Panc1 (cell line): ENCODE measurements at regions not wholly inside any gene's neighbourhood (a gene's known extent, or its start where the extent isn't known, plus 50 kb on each side); places are given as distances from the start of the nearest gene placed in this dataset.

ENCODE experiments used
- CTCF ChIP-seq: fragments of 450-650 bp; IDR thresholded peaks from 2 replicates; pipeline ENCODE4 v1.5.1; 2017; ENCODE audit warnings: mild to moderate bottlenecking
- POLR2AphosphoS5 ChIP-seq: IDR thresholded peaks from 2 replicates; pipeline ENCODE4 v1.6.1; 2012; ENCODE audit warnings: mild to moderate bottlenecking, low read depth, low read length, moderate library complexity
- SIN3A ChIP-seq: IDR thresholded peaks from 2 replicates; pipeline ENCODE4 v1.6.1; 2012; ENCODE audit warnings: low read depth, mild to moderate bottlenecking, low read length, moderate library complexity, borderline replicate concordance; ENCODE audit not compliant: insufficient read depth
- TCF7L2 ChIP-seq: IDR thresholded peaks from 2 replicates; pipeline ENCODE4 v1.6.1; 2011; ENCODE audit warnings: mild to moderate bottlenecking, low read depth, low read length, inconsistent platforms
- TF ChIP-seq, protein P1 (sequence below), 2 experiments: IDR thresholded peaks; 2 replicates each; pipeline ENCODE4 v1.6.1; 2011 to 2012; ENCODE audit warnings: low read depth in 2 of 2, control low read depth in 1 of 2, low read length in 1 of 2, mild to moderate bottlenecking in 1 of 2, moderate library complexity in 1 of 2; ENCODE audit not compliant: insufficient read depth in 1 of 2

DNA sequence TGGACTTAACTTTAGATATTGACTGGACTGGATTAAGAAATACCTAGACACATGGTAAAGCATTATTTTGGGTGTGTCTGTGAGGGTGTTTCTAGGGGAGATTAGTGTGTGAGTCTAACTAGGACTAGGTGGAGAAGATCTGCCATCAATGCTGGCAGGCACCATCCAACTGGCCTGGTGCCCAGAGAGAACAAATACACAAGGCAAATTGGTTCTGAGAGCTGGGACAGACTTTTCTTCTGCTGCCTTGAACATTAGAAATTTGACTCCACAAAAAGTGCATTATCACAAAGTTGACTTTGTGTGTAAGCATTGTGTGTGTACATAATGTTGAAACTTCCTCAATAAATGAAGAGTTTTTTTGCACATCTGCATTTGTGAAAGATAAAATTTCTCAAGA, 522.1 kb downstream of the SUCLA2 start:
- TF ChIP-seq CTCF: no peak
- TF ChIP-seq, protein P1, sequence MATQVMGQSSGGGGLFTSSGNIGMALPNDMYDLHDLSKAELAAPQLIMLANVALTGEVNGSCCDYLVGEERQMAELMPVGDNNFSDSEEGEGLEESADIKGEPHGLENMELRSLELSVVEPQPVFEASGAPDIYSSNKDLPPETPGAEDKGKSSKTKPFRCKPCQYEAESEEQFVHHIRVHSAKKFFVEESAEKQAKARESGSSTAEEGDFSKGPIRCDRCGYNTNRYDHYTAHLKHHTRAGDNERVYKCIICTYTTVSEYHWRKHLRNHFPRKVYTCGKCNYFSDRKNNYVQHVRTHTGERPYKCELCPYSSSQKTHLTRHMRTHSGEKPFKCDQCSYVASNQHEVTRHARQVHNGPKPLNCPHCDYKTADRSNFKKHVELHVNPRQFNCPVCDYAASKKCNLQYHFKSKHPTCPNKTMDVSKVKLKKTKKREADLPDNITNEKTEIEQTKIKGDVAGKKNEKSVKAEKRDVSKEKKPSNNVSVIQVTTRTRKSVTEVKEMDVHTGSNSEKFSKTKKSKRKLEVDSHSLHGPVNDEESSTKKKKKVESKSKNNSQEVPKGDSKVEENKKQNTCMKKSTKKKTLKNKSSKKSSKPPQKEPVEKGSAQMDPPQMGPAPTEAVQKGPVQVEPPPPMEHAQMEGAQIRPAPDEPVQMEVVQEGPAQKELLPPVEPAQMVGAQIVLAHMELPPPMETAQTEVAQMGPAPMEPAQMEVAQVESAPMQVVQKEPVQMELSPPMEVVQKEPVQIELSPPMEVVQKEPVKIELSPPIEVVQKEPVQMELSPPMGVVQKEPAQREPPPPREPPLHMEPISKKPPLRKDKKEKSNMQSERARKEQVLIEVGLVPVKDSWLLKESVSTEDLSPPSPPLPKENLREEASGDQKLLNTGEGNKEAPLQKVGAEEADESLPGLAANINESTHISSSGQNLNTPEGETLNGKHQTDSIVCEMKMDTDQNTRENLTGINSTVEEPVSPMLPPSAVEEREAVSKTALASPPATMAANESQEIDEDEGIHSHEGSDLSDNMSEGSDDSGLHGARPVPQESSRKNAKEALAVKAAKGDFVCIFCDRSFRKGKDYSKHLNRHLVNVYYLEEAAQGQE (IDR thresholded peaks at IDR 0.05; ENCODE audit: insufficient read depth in 1 of 2, low read depth in 2 of 2, low read length in 1 of 2): no peak
- TF ChIP-seq POLR2AphosphoS5: no peak
- no peak for TF ChIP-seq TCF7L2
- no peak for TF ChIP-seq SIN3A
